Ishikawa (cell line): ENCODE measurements at regions not wholly inside any gene's neighbourhood (a gene's known extent, or its start where the extent isn't known, plus 50 kb on each side); places are given as distances from the start of the nearest gene placed in this dataset.

ENCODE experiments used
- EGR1 ChIP-seq: IDR thresholded peaks from 2 replicates; pipeline ENCODE4 v1.6.1; 2012
- RAD21 ChIP-seq: IDR thresholded peaks from 2 replicates; pipeline ENCODE4 v1.6.1; 2012; ENCODE audit warnings: low read depth
- REST ChIP-seq: IDR thresholded peaks from 2 replicates; pipeline ENCODE4 v1.6.1; 2012; ENCODE audit warnings: low read depth, mild to moderate bottlenecking
- TAF1 ChIP-seq: IDR thresholded peaks from 2 replicates; pipeline ENCODE4 v1.6.1; 2012; ENCODE audit warnings: low read depth, mild to moderate bottlenecking
- ZBTB7A ChIP-seq: IDR thresholded peaks from 2 replicates; pipeline ENCODE4 v1.6.1; 2012; ENCODE audit warnings: low read depth
- TF ChIP-seq, protein P1 (sequence below): IDR thresholded peaks from 2 replicates; pipeline ENCODE4 v1.6.1; 2012

DNA sequence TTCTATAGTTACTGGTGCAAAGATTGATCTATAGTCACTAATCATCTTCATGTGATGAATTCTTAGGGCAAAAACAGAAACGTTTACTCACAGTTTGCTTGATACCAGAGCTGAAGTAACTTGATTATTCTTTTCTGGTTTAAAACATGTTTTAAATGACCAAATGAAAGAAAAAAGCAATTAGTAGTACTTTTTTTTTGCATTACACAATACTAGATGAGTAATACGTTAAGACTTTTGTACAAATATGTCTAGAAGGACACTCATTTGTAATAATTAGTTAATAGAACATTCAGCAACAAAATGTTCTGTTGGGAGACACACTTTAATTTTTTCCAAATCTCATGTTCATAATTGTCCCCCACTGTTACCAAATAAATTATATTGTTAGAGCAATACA lies 523.2 kb downstream of the SOX2 start:
- TF ChIP-seq, protein P1, sequence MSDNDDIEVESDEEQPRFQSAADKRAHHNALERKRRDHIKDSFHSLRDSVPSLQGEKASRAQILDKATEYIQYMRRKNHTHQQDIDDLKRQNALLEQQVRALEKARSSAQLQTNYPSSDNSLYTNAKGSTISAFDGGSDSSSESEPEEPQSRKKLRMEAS, result no peak
- TF ChIP-seq REST (no peak), TAF1 (no peak), EGR1 (no peak), ZBTB7A (no peak), RAD21 (no peak)
